Motor neuron (in vitro differentiated cells): ENCODE measurements at regions not wholly inside any gene's neighbourhood (a gene's known extent, or its start where the extent isn't known, plus 50 kb on each side); places are given as distances from the start of the nearest gene placed in this dataset.
A peak's percentile ranks its signal among the peaks of the same experiment; 100 is the strongest.

ENCODE experiments used
- ATAC-seq, 8 experiments: fragments of 200-7000 bp; cut with Tn5 transposase; replicated peaks in 6 of 8; 2 replicates each; pipeline ENCODE4 v1.8.0; 2021; ENCODE audit warnings: mild to moderate bottlenecking in 8 of 8, moderate library complexity in 8 of 8
- H3K27ac ChIP-seq, 2 donors: fragments of 250-450 bp; sonication (Bioruptor Pico); 2 replicates each; pipeline ENCODE4 v1.9.0; 2021; ENCODE audit warnings: antibody characterized with exemption in 2 of 2, mild to moderate bottlenecking in 2 of 2, moderate library complexity in 1 of 2
- H3K4me1 ChIP-seq, 2 donors: fragments of 250-450 bp; sonication (Bioruptor Pico); replicated peaks in 1 of 2; 2 replicates each; pipeline ENCODE4 v1.6.1; 2021; ENCODE audit warnings: antibody characterized with exemption in 2 of 2, mild to moderate bottlenecking in 2 of 2, moderate library complexity in 1 of 2
- H3K4me3 ChIP-seq, 5 donors: fragments of 250-450 bp; sonication (Bioruptor Pico); 2 replicates each; pipeline ENCODE4 v1.9.0; 2021; ENCODE audit warnings: antibody characterized with exemption in 5 of 5, mild to moderate bottlenecking in 5 of 5, moderate library complexity in 4 of 5
- whole genome bisulfite sequencing, 10 experiments: fragments of 450-650 bp; shearing (Covaris generic); methylation state at CpG; one replicate each; pipeline ENCODE4 v1.0.0; 2022; 5-methylcytosine and 5-hydroxymethylcytosine counted together
- in situ Hi-C, 9 experiments: fragments of 400-800 bp; cut with MboI; loops; one replicate each; pipeline ENCODE4 v1.15.0; 2021; ENCODE audit warnings: low sequenced_read_pairs in 9 of 9, low pct_unique_long_range_greater_than_20kb in 2 of 9; ENCODE audit not compliant: unreplicated experiment in 9 of 9

GRCh38 chr3:30268288-30268687 lies 338.1 kb upstream of the TGFBR2 start:
- no peak overlapping the region for H3K27ac ChIP-seq
- 64 to 96% (median 82%) methylated on average over 2 to 4 of the region's 4 CpGs; no CpG with 5 or more reads in 3 of the 10 experiments for WGBS, 10 experiments
- no peaks in the 10 kb centered on the region for H3K4me1 ChIP-seq
- in situ Hi-C loops, result no loop called here
- no peak for ATAC-seq
- H3K4me3 ChIP-seq, result no peak overlapping the region

- H3K4me1 ChIP-seq, result no peaks in the 10 kb centered on the region
- no peak overlapping the region for H3K27ac ChIP-seq
- no peak for ATAC-seq
- in situ Hi-C loops, result no loop called here
- 74 to 100% (median 91%) methylated on average over 3 to 9 of the region's 10 CpGs for WGBS, 10 experiments
- no peak overlapping the region for H3K4me3 ChIP-seq
Measured at GRCh38 chr3:30269751-30270445, 336.5 kb upstream of the TGFBR2 start.

- Histone ChIP-seq H3K27ac (no peak overlapping the region), H3K4me1 (no peaks in the 10 kb centered on the region), H3K4me3 (no peak overlapping the region)
- WGBS, 10 experiments, result 0 to 90% (median 77%) methylated on average over 1 to 3 of the region's 3 CpGs; no CpG with 5 or more reads in 1 of the 10 experiments
- in situ Hi-C loops, result no loop called here
- no peak for ATAC-seq
Measured at GRCh38 chr3:30271781-30272180, 334.6 kb upstream of the TGFBR2 start.

- WGBS, 10 experiments, result 60 to 100% (median 69%) methylated on average over 1 to 2 of the region's 2 CpGs; no CpG with 5 or more reads in 3 of the 10 experiments
- peak in 1 of 8 experiments; percentile 13 for ATAC-seq
- H3K4me1 ChIP-seq, result no peaks in the 10 kb centered on the region
- H3K27ac ChIP-seq, result no peak overlapping the region
- H3K4me3 ChIP-seq, result no peak overlapping the region
- in situ Hi-C loops, result no loop called here
Measured at GRCh38 chr3:30273304-30274072, 332.9 kb upstream of the TGFBR2 start.

- Histone ChIP-seq H3K4me1 (peaks cover 0 to 4% of the 10 kb centered on the region in 2 donors), H3K27ac (no peak overlapping the region), H3K4me3 (no peak overlapping the region)
- in situ Hi-C loops, result no loop called here
- no peak for ATAC-seq
Measured at GRCh38 chr3:30277494-30277893, 328.9 kb upstream of the TGFBR2 start.

GRCh38 chr3:30281526-30281925 lies 324.9 kb upstream of the TGFBR2 start:
- ATAC-seq, result no peak
- Histone ChIP-seq H3K4me1 (peaks cover 4 to 15% of the 10 kb centered on the region in 2 donors), H3K4me3 (no peak overlapping the region), H3K27ac (no peak overlapping the region)
- WGBS, 10 experiments, result 50 to 100% (median 93%) methylated on average over 1 of the region's 1 CpG; no CpG with 5 or more reads in 3 of the 10 experiments
- in situ Hi-C loops, result no loop called here

- WGBS, 10 experiments, result 0 to 86% (median 17%) methylated on average over 1 to 3 of the region's 3 CpGs
- peaks cover 4 to 16% of the 10 kb centered on the region in 2 donors for H3K4me1 ChIP-seq
- ATAC-seq, result peak; percentile 63 to 91 (median 82)
- in situ Hi-C loops, result no loop called here
- H3K4me3 ChIP-seq, result no peak overlapping the region
- no peak overlapping the region for H3K27ac ChIP-seq
Measured at GRCh38 chr3:30282154-30282696, 324.2 kb upstream of the TGFBR2 start.

GRCh38 chr3:30285188-30286006 lies 321.0 kb upstream of the TGFBR2 start:
- Histone ChIP-seq H3K4me1 (peaks cover 4 to 16% of the 10 kb centered on the region in 2 donors), H3K27ac (no peak overlapping the region), H3K4me3 (no peak overlapping the region)
- ATAC-seq, result peak in 1 of 8 experiments; percentile 26
- 19 to 94% (median 71%) methylated on average over 1 to 5 of the region's 5 CpGs for WGBS, 10 experiments
- in situ Hi-C loops, result no loop called here

- H3K27ac ChIP-seq, result no peak overlapping the region
- ATAC-seq, result peak in 7 of 8 experiments; percentile 56 to 87 (median 72)
Measured at GRCh38 chr3:30286007-30286669, 320.3 kb upstream of the TGFBR2 start.

GRCh38 chr3:30286811-30287210 lies 319.6 kb upstream of the TGFBR2 start:
- Histone ChIP-seq H3K4me1 (peaks cover 4 to 16% of the 10 kb centered on the region in 2 donors), H3K4me3 (no peak overlapping the region), H3K27ac (no peak overlapping the region)
- in situ Hi-C loops, result no loop called here
- WGBS, 10 experiments, result 55 to 100% (median 93%) methylated on average over 1 to 2 of the region's 2 CpGs; no CpG with 5 or more reads in 4 of the 10 experiments
- ATAC-seq, result no peak

More at GRCh38 chr3:30286007-30286669, 320.3 kb upstream of the TGFBR2 start:
- in situ Hi-C loops, result no loop called here
- Histone ChIP-seq H3K4me1 (peaks cover 4 to 16% of the 10 kb centered on the region in 2 donors), H3K4me3 (no peak overlapping the region)
- 0 to 40% (median 0%) methylated on average over 1 of the region's 1 CpG; no CpG with 5 or more reads in 5 of the 10 experiments for WGBS, 10 experiments

- in situ Hi-C loops, result no loop called here
- Histone ChIP-seq H3K4me1 (peaks cover 8 to 15% of the 10 kb centered on the region in 2 donors), H3K4me3 (no peak overlapping the region), H3K27ac (no peak overlapping the region)
- no peak for ATAC-seq
Measured at GRCh38 chr3:30288830-30289229, 317.6 kb upstream of the TGFBR2 start.

GRCh38 chr3:30289324-30289723 lies 317.1 kb upstream of the TGFBR2 start:
- Histone ChIP-seq H3K4me3 (no peak overlapping the region), H3K4me1 (peaks cover 8 to 20% of the 10 kb centered on the region in 2 donors), H3K27ac (no peak overlapping the region)
- in situ Hi-C loops, result no loop called here
- peak in 2 of 8 experiments; percentile 50 to 67 for ATAC-seq
- WGBS, 10 experiments, result 0 to 100% (median 40%) methylated on average over 1 of the region's 1 CpG; no CpG with 5 or more reads in 1 of the 10 experiments
